CD4-positive, alpha-beta memory T cell (primary cell): ENCODE measurements at regions not wholly inside any gene's neighbourhood (a gene's known extent, or its start where the extent isn't known, plus 50 kb on each side); places are given as distances from the start of the nearest gene placed in this dataset.

ENCODE experiments used
- CTCF ChIA-PET: fragments of 350-600 bp; sonication (Branson Sonifier 250); formaldehyde crosslinking; loops from one replicate; lab custom pipeline; 2021; ENCODE audit warnings: inconsistent platforms; ENCODE audit not compliant: partially characterized antibody; lab: Charles Lee
- POLR2A ChIA-PET: fragments of 350-600 bp; sonication (Branson Sonifier 250); formaldehyde crosslinking; loops from one replicate; lab custom pipeline; 2021; ENCODE audit not compliant: partially characterized antibody; lab: Charles Lee
- DNase-seq, 5 donors: peaks; one replicate each; pipeline versions ENCODE4 v3.0.0 to v3.0.0-alpha.2; 2020 to 2022; ENCODE audit warnings: mixed read lengths in 1 of 5
- H3K27ac ChIP-seq: one replicate; pipeline ENCODE4 v1.7.0; 2013; ENCODE audit warnings: low read depth, low read length
- H3K27me3 ChIP-seq: 2 replicates; pipeline ENCODE4 v1.7.0; 2013; ENCODE audit warnings: mild to moderate bottlenecking, low read length, moderate library complexity; ENCODE audit not compliant: insufficient read depth
- H3K36me3 ChIP-seq: 2 replicates; pipeline ENCODE4 v1.7.0; 2013; ENCODE audit warnings: mild to moderate bottlenecking, low read length, moderate library complexity; ENCODE audit not compliant: insufficient read depth
- H3K4me1 ChIP-seq: 2 replicates; pipeline ENCODE4 v1.7.0; 2013; ENCODE audit warnings: mild to moderate bottlenecking, low read length, moderate library complexity; ENCODE audit not compliant: insufficient read depth
- H3K4me3 ChIP-seq, 2 donors: one replicate each; pipeline ENCODE4 v1.7.0; 2013; ENCODE audit warnings: low read length in 2 of 2, mild to moderate bottlenecking in 1 of 2
- H3K9me3 ChIP-seq, 2 donors: one replicate each; pipeline ENCODE4 v1.7.0; 2013; ENCODE audit warnings: low read length in 2 of 2, control low read depth in 1 of 2; ENCODE audit not compliant: control insufficient read depth in 1 of 2
- H3K27ac Mint-ChIP-seq, 7 donors: one replicate each; pipeline ENCODE4 v1.8.0; 2020 to 2021; ENCODE audit warnings: mixed read lengths in 7 of 7, mild to moderate bottlenecking in 6 of 7, inconsistent platforms in 3 of 7, moderate library complexity in 3 of 7
- H3K27me3 Mint-ChIP-seq, 2 donors: one replicate each; pipeline ENCODE4 v1.8.0; 2020 to 2021; ENCODE audit warnings: mixed read lengths in 2 of 2
- H3K36me3 Mint-ChIP-seq, 2 donors: one replicate each; pipeline ENCODE4 v1.8.0; 2020 to 2021; ENCODE audit warnings: mixed read lengths in 2 of 2, inconsistent platforms in 1 of 2, mild to moderate bottlenecking in 1 of 2
- H3K4me1 Mint-ChIP-seq, 4 donors: one replicate each; pipeline ENCODE4 v1.8.0; 2020 to 2021; ENCODE audit warnings: mixed read lengths in 4 of 4, mild to moderate bottlenecking in 1 of 4
- H3K4me3 Mint-ChIP-seq, 8 donors: one replicate each; pipeline ENCODE4 v1.8.0; 2020 to 2021; ENCODE audit warnings: mixed read lengths in 8 of 8, mild to moderate bottlenecking in 7 of 8, moderate library complexity in 6 of 8, inconsistent platforms in 3 of 8
- H3K9me3 Mint-ChIP-seq, 8 donors: one replicate each; pipeline ENCODE4 v1.8.0; 2020 to 2021; ENCODE audit warnings: mixed read lengths in 8 of 8, mild to moderate bottlenecking in 5 of 8, inconsistent platforms in 3 of 8, moderate library complexity in 1 of 8
- intact Hi-C: fragments of 100-400 bp; cut with micrococcal nuclease; formaldehyde crosslinking; loops from one replicate; pipeline ENCODE4 v1.15.1; 2023

- H3K4me3 ChIP-seq, result no peak overlapping the region
- peaks cover 0 to 4% of the 10 kb centered on the region in 2 donors for H3K9me3 ChIP-seq
- Mint-ChIP-seq H3K27me3 (no peaks in the 10 kb centered on the region), H3K4me3 (no peak overlapping the region), H3K27ac (no peak overlapping the region), H3K9me3 (peaks cover 4 to 29% (median 11%) of the 10 kb centered on the region in 8 donors), H3K36me3 (no peaks in the 10 kb centered on the region), H3K4me1 (no peaks in the 10 kb centered on the region)
- no peaks in the 10 kb centered on the region for H3K4me1 ChIP-seq
- no peak overlapping the region for H3K27ac ChIP-seq
- intact Hi-C loops, result no loop called here
- no peaks in the 10 kb centered on the region for H3K27me3 ChIP-seq
- ChIA-PET POLR2A (no interaction called here), CTCF (no interaction called here)
- DNase-seq, result no peak
- no peaks in the 10 kb centered on the region for H3K36me3 ChIP-seq
These were observed 190.5 kb downstream of the SEC16B start for GRCh38 chr1:177779166-177779965.

- peaks cover 6 to 31% (median 17%) of the 10 kb centered on the region in 8 donors for H3K9me3 Mint-ChIP-seq
- H3K27ac Mint-ChIP-seq, result no peak overlapping the region
- Histone ChIP-seq H3K4me3 (no peak overlapping the region), H3K36me3 (no peaks in the 10 kb centered on the region), H3K27me3 (no peaks in the 10 kb centered on the region), H3K9me3 (peaks cover 0 to 9% of the 10 kb centered on the region in 2 donors), H3K27ac (no peak overlapping the region), H3K4me1 (no peaks in the 10 kb centered on the region)
- H3K36me3 Mint-ChIP-seq, result no peaks in the 10 kb centered on the region
- intact Hi-C loops, result no loop called here
- DNase-seq, result no peak
- no peaks in the 10 kb centered on the region for H3K4me1 Mint-ChIP-seq
- ChIA-PET POLR2A (no interaction called here), CTCF (no interaction called here)
- H3K27me3 Mint-ChIP-seq, result no peaks in the 10 kb centered on the region
- no peak overlapping the region for H3K4me3 Mint-ChIP-seq
These were observed 193.9 kb downstream of the SEC16B start for GRCh38 chr1:177775924-177776323.

DNA sequence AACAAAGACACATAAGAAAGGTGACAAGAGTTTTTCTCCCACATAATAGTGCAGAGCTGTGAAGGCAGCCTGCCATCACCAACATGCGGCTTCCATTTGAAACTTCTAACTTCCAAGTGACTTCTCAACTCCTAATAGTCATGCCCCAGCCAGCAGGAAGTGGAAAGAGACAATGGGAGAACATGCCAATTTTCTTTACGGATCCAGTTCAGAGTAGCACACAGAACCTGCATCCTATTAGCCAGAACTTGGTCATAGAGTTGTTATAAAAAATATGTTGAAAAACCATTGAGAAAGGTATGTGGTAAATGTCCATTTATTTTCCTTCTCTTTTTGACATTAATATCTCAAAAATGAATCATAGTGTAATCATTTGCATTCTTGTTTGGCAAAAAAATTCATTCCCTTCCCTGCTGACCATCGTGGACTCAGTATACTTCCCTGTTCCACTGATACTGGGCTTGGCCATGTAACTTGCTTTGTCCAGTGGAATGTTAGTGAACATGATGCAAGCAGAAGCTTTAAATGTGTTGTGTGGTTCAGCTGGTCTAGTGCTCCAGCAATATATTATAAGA, 197.4 kb downstream of the SEC16B start:
- H3K9me3 Mint-ChIP-seq, result peaks cover 0 to 35% (median 17%) of the 10 kb centered on the region in 8 donors
- no peak overlapping the region for H3K4me3 Mint-ChIP-seq
- no peaks in the 10 kb centered on the region for H3K36me3 ChIP-seq
- H3K4me1 Mint-ChIP-seq, result no peaks in the 10 kb centered on the region
- intact Hi-C loops, result no loop called here
- H3K4me3 ChIP-seq, result no peak overlapping the region
- no peaks in the 10 kb centered on the region for H3K27me3 ChIP-seq
- H3K9me3 ChIP-seq, result peaks cover 0 to 9% of the 10 kb centered on the region in 2 donors
- no peak for DNase-seq
- H3K36me3 Mint-ChIP-seq, result no peaks in the 10 kb centered on the region
- CTCF ChIA-PET, result no interaction called here
- H3K4me1 ChIP-seq, result no peaks in the 10 kb centered on the region
- H3K27ac ChIP-seq, result no peak overlapping the region
- no peaks in the 10 kb centered on the region for H3K27me3 Mint-ChIP-seq
- POLR2A ChIA-PET, result no interaction called here
- H3K27ac Mint-ChIP-seq, result no peak overlapping the region

GRCh38 chr1:177771688-177772087, 198.2 kb downstream of the SEC16B start:
- intact Hi-C loops, result no loop called here
- Mint-ChIP-seq H3K4me1 (no peaks in the 10 kb centered on the region), H3K4me3 (no peak overlapping the region), H3K9me3 (peaks cover 0 to 35% (median 17%) of the 10 kb centered on the region in 8 donors), H3K27ac (no peak overlapping the region), H3K27me3 (no peaks in the 10 kb centered on the region), H3K36me3 (no peaks in the 10 kb centered on the region)
- H3K36me3 ChIP-seq, result no peaks in the 10 kb centered on the region
- no peak overlapping the region for H3K4me3 ChIP-seq
- no peaks in the 10 kb centered on the region for H3K4me1 ChIP-seq
- no peak for DNase-seq
- POLR2A ChIA-PET, result no interaction called here
- CTCF ChIA-PET, result interaction anchor here (0.6 kb wide), 1 partner anchor 1219 kb away, joined by 3 read pairs; no protein-coding TSS in a partner anchor
- no peaks in the 10 kb centered on the region for H3K27me3 ChIP-seq
- H3K27ac ChIP-seq, result no peak overlapping the region
- peaks cover 0 to 9% of the 10 kb centered on the region in 2 donors for H3K9me3 ChIP-seq

- Histone ChIP-seq H3K9me3 (peaks cover 0 to 4% of the 10 kb centered on the region in 2 donors), H3K27me3 (no peaks in the 10 kb centered on the region), H3K4me1 (no peaks in the 10 kb centered on the region), H3K36me3 (no peaks in the 10 kb centered on the region), H3K4me3 (no peak overlapping the region), H3K27ac (no peak overlapping the region)
- no peak overlapping the region for H3K27ac Mint-ChIP-seq
- no peaks in the 10 kb centered on the region for H3K36me3 Mint-ChIP-seq
- no peak overlapping the region for H3K4me3 Mint-ChIP-seq
- no peaks in the 10 kb centered on the region for H3K27me3 Mint-ChIP-seq
- intact Hi-C loops, result no loop called here
- POLR2A ChIA-PET, result no interaction called here
- DNase-seq, result no peak
- H3K4me1 Mint-ChIP-seq, result no peaks in the 10 kb centered on the region
- H3K9me3 Mint-ChIP-seq, result peaks cover 0 to 27% (median 11%) of the 10 kb centered on the region in 8 donors
- CTCF ChIA-PET, result no interaction called here
These were observed 199.8 kb downstream of the SEC16B start for GRCh38 chr1:177770096-177770495.

DNA sequence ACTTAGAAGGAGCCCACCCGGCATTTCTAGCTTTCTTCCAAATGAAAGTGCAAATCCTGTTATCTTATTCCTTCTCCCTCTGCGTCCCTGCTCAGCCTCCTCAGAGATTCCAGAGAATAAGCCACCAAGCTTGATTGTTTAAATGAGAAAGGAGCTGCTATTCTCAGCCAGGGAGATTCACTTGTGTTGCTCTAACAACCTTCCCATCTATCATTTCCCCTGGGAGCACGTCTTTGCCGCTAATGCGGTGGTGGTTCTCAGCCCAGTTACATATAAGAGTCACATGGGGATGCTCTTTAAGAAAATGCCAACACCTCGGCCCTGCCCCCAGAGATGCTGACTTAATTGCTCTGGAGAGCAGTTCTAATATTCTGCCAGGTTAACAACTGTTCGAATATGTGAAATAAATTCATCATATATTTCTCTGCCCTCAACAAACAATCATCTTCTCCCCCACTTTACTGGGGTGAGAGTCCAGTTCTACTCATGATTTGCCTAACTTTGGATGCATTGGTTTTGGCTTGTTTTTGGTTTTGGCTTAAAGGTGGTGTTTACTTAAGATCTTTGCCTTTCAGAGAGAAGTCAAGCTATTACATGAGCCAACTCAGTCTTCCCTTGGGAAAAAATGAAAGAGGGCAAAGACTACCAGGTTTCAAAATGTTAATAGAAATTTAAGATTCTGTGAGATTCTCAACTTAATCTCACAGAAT, 213.9 kb downstream of the SEC16B start:
- peaks cover 5 to 34% (median 10%) of the 10 kb centered on the region in 8 donors for H3K9me3 Mint-ChIP-seq
- Histone ChIP-seq H3K27me3 (no peaks in the 10 kb centered on the region), H3K9me3 (no peaks in the 10 kb centered on the region), H3K27ac (no peak overlapping the region), H3K36me3 (no peaks in the 10 kb centered on the region), H3K4me1 (no peaks in the 10 kb centered on the region), H3K4me3 (no peak overlapping the region)
- intact Hi-C loops, result no loop called here
- no peak overlapping the region for H3K4me3 Mint-ChIP-seq
- H3K36me3 Mint-ChIP-seq, result no peaks in the 10 kb centered on the region
- DNase-seq, result no peak
- H3K4me1 Mint-ChIP-seq, result no peaks in the 10 kb centered on the region
- CTCF ChIA-PET, result no interaction called here
- no peaks in the 10 kb centered on the region for H3K27me3 Mint-ChIP-seq
- no peak overlapping the region for H3K27ac Mint-ChIP-seq
- POLR2A ChIA-PET, result no interaction called here

DNA sequence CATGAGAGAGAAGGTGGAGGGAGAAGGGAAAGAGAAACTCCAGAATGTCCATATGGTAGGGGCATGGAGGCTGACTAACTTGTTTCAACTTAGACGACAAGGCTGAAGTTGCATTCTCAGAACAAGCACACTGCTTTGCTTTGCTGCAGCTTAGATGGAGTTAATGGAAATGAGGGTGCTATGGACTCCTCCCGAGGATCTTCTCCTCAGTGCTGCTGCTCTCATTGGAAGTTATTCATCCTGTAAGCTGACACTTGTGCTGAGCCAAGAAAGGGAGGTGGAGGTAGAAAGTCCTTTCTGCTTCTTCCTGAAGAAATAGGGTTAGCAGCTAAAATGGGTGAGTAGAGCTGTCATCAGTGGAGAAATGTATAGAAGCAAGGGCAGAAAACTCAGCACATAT, 215.3 kb downstream of the SEC16B start:
- no peak overlapping the region for H3K4me3 ChIP-seq
- intact Hi-C loops, result no loop called here
- Mint-ChIP-seq H3K9me3 (peaks cover 5 to 36% (median 9%) of the 10 kb centered on the region in 8 donors), H3K27ac (no peak overlapping the region), H3K4me3 (no peak overlapping the region), H3K4me1 (no peaks in the 10 kb centered on the region), H3K27me3 (no peaks in the 10 kb centered on the region), H3K36me3 (no peaks in the 10 kb centered on the region)
- DNase-seq, result no peak
- no peaks in the 10 kb centered on the region for H3K4me1 ChIP-seq
- no peaks in the 10 kb centered on the region for H3K36me3 ChIP-seq
- H3K9me3 ChIP-seq, result no peaks in the 10 kb centered on the region
- CTCF ChIA-PET, result no interaction called here
- H3K27ac ChIP-seq, result no peak overlapping the region
- no peaks in the 10 kb centered on the region for H3K27me3 ChIP-seq
- POLR2A ChIA-PET, result no interaction called here
